ENCODE measurements at regions not wholly inside any gene's neighbourhood (a gene's known extent, or its start where the extent isn't known, plus 50 kb on each side); places are given as distances from the start of the nearest gene placed in this dataset.

DNA sequence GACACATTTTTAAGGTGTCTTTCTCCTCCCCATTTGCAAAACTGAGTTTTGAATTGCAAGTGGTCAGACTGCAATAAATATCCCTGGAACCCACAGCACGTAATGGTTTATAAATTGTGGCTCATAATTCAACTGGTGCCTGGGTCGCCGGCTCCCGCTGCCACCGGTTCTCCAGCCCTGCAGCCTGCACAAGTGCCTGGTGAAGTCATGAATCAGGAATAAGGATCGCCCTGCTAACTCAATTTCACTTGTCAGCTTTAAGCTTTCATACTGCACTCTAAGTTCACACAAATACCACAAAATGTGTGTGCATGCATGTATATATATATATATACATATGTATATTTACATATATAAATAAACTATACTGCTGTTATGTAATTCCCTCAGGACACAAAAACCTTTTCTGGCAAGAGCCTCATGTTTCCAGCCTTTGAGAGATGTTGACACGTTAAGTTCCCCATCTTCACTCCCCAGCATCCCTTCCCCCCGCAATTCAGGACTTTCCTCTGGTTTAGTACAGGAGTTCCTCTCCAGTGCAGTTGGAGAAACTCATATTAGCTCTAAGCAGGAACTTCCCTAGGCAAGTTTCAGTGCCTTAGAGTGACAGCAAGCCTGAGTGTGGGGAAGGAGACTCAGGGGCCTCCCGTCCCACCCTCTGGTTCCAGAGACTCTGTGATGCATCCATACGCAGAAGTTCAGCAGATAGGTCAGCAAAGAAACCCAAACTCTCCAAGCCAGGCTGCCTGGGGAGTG lies 129.2 kb upstream of the UNC5B start:
- no peaks in the 10 kb centered on the region for H3K27me3 Mint-ChIP-seq
- DNase-seq (no peak), ATAC-seq (ENCODE audit: low read depth in 2 of 2) (no peak)
- H3K9me3 Mint-ChIP-seq, result peaks cover 0 to 2% (median 0%) of the 10 kb centered on the region in 7 donors
- Histone ChIP-seq H3K4me3 (ENCODE audit: low read depth, low read length) (no peak overlapping the region), H3K27ac (ENCODE audit: insufficient read depth, low read length, poor library complexity, severe bottlenecking) (no peak overlapping the region), H3K36me3 (ENCODE audit: control insufficient read depth, insufficient read depth, low read length) (no peaks in the 10 kb centered on the region), H3K27me3 (ENCODE audit: control insufficient read depth, insufficient read depth, low read length) (no peaks in the 10 kb centered on the region), H3K9me3 (ENCODE audit: control insufficient read depth in 2 of 2, low read length in 2 of 2) (no peaks in the 10 kb centered on the region), H3K4me1 (ENCODE audit: control insufficient read depth, insufficient read depth, low read length, poor library complexity, severe bottlenecking) (no peaks in the 10 kb centered on the region)
- H3K27ac Mint-ChIP-seq, result no peak overlapping the region
- no peaks in the 10 kb centered on the region for H3K36me3 Mint-ChIP-seq
- no peaks in the 10 kb centered on the region for H3K4me1 Mint-ChIP-seq
- H3K4me3 Mint-ChIP-seq, result no peak overlapping the region

GRCh38 chr10:71083716-71083975 lies 128.7 kb upstream of the UNC5B start:
- Mint-ChIP-seq H3K9me3 (peaks cover 0 to 1% (median 0%) of the 10 kb centered on the region in 7 donors), H3K4me1 (no peaks in the 10 kb centered on the region), H3K36me3 (no peaks in the 10 kb centered on the region), H3K4me3 (no peak overlapping the region), H3K27me3 (no peaks in the 10 kb centered on the region), H3K27ac (no peak overlapping the region)
- no peak for DNase-seq
- ATAC-seq (ENCODE audit: low read depth in 2 of 2), result no peak
- Histone ChIP-seq H3K27me3 (ENCODE audit: control insufficient read depth, insufficient read depth, low read length) (no peaks in the 10 kb centered on the region), H3K36me3 (ENCODE audit: control insufficient read depth, insufficient read depth, low read length) (no peaks in the 10 kb centered on the region), H3K4me1 (ENCODE audit: control insufficient read depth, insufficient read depth, low read length, poor library complexity, severe bottlenecking) (no peaks in the 10 kb centered on the region), H3K9me3 (ENCODE audit: control insufficient read depth in 2 of 2, low read length in 2 of 2) (no peaks in the 10 kb centered on the region), H3K27ac (ENCODE audit: insufficient read depth, low read length, poor library complexity, severe bottlenecking) (no peak overlapping the region), H3K4me3 (ENCODE audit: low read depth, low read length) (no peak overlapping the region)

- no peak for DNase-seq
- H3K4me3 ChIP-seq (ENCODE audit: low read depth, low read length), result no peak overlapping the region
- no peaks in the 10 kb centered on the region for H3K9me3 ChIP-seq (ENCODE audit: control insufficient read depth in 2 of 2, low read length in 2 of 2)
- H3K27me3 Mint-ChIP-seq, result no peaks in the 10 kb centered on the region
- no peaks in the 10 kb centered on the region for H3K4me1 Mint-ChIP-seq
- no peak for ATAC-seq (ENCODE audit: low read depth in 2 of 2)
- H3K36me3 Mint-ChIP-seq, result no peaks in the 10 kb centered on the region
- H3K9me3 Mint-ChIP-seq, result peaks cover 0 to 1% (median 0%) of the 10 kb centered on the region in 7 donors
- H3K27me3 ChIP-seq (ENCODE audit: control insufficient read depth, insufficient read depth, low read length), result no peaks in the 10 kb centered on the region
- H3K27ac ChIP-seq (ENCODE audit: insufficient read depth, low read length, poor library complexity, severe bottlenecking), result no peak overlapping the region
- H3K27ac Mint-ChIP-seq, result no peak overlapping the region
- no peaks in the 10 kb centered on the region for H3K36me3 ChIP-seq (ENCODE audit: control insufficient read depth, insufficient read depth, low read length)
- H3K4me1 ChIP-seq (ENCODE audit: control insufficient read depth, insufficient read depth, low read length, poor library complexity, severe bottlenecking), result no peaks in the 10 kb centered on the region
- H3K4me3 Mint-ChIP-seq, result no peak overlapping the region
These were observed 128.1 kb upstream of the UNC5B start for GRCh38 chr10:71084061-71084817.

DNA sequence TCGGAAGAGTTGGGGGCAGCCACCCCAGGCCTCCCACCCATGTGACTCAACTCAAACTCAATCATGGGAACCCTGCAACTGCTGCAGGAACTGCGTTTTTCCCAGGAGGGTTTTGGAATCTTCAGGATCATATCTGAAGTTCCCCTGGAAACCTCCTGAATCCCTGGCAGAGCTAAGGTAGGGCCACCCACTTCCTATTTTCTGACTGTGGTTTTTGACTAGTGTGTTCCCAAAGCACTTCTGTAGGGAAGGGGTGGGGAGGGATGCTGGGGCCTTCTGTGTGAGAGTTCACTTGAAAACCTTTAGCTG lies 127.6 kb upstream of the UNC5B start:
- no peaks in the 10 kb centered on the region for H3K4me1 Mint-ChIP-seq
- Histone ChIP-seq H3K36me3 (ENCODE audit: control insufficient read depth, insufficient read depth, low read length) (no peaks in the 10 kb centered on the region), H3K27me3 (ENCODE audit: control insufficient read depth, insufficient read depth, low read length) (no peaks in the 10 kb centered on the region), H3K4me3 (ENCODE audit: low read depth, low read length) (no peak overlapping the region), H3K9me3 (ENCODE audit: control insufficient read depth in 2 of 2, low read length in 2 of 2) (no peaks in the 10 kb centered on the region), H3K4me1 (ENCODE audit: control insufficient read depth, insufficient read depth, low read length, poor library complexity, severe bottlenecking) (no peaks in the 10 kb centered on the region), H3K27ac (ENCODE audit: insufficient read depth, low read length, poor library complexity, severe bottlenecking) (no peak overlapping the region)
- no peaks in the 10 kb centered on the region for H3K27me3 Mint-ChIP-seq
- H3K36me3 Mint-ChIP-seq, result no peaks in the 10 kb centered on the region
- no peak overlapping the region for H3K4me3 Mint-ChIP-seq
- ATAC-seq (ENCODE audit: low read depth in 2 of 2) (no peak), DNase-seq (no peak)
- no peak overlapping the region for H3K27ac Mint-ChIP-seq
- H3K9me3 Mint-ChIP-seq, result peaks cover 0 to 1% (median 0%) of the 10 kb centered on the region in 7 donors

DNA sequence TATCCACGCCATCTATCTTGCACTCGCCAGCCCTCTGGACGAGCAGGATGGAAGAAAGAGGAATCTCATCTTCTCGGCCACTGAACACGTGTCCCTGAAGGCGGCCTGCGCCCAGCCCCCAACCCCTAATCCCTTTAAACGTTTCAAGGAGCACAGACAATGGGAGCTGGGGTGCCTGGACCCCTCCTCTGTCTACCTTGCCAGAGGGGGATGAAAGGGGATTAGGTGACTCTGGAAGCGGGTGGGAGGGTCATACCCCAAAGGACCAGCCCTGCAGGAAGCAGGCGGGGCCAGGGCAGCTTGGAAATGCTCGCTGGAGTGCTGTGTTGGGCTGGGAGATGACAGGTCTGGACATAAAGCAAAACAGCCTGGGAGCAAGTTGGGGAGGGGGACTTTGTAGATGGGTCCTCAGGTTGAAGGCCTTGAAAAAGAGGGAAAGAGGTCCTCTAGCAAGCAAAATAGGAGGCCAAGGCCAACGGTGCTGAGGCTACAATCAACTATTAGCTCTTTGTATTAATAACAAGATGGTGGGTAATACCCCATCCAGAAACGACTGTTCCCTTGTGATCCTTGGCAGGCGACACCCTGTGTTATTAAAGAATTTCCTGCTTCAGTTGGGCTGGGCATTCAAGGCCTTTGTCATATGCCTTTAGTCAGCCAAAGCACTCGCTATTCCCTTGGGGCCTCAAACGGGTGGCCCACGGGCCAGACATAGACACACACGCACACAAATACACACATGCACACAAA lies 126.5 kb upstream of the UNC5B start:
- Mint-ChIP-seq H3K4me3 (no peak overlapping the region), H3K27ac (no peak overlapping the region), H3K27me3 (no peaks in the 10 kb centered on the region), H3K36me3 (no peaks in the 10 kb centered on the region), H3K4me1 (no peaks in the 10 kb centered on the region), H3K9me3 (peaks cover 0 to 3% (median 0%) of the 10 kb centered on the region in 7 donors)
- ATAC-seq (ENCODE audit: low read depth in 2 of 2) (no peak), DNase-seq (no peak)
- no peak overlapping the region for H3K27ac ChIP-seq (ENCODE audit: insufficient read depth, low read length, poor library complexity, severe bottlenecking)
- H3K36me3 ChIP-seq (ENCODE audit: control insufficient read depth, insufficient read depth, low read length), result no peaks in the 10 kb centered on the region
- H3K4me3 ChIP-seq (ENCODE audit: low read depth, low read length), result no peak overlapping the region
- no peaks in the 10 kb centered on the region for H3K27me3 ChIP-seq (ENCODE audit: control insufficient read depth, insufficient read depth, low read length)
- no peaks in the 10 kb centered on the region for H3K4me1 ChIP-seq (ENCODE audit: control insufficient read depth, insufficient read depth, low read length, poor library complexity, severe bottlenecking)
- H3K9me3 ChIP-seq (ENCODE audit: control insufficient read depth in 2 of 2, low read length in 2 of 2), result no peaks in the 10 kb centered on the region

- Mint-ChIP-seq H3K27ac (no peak overlapping the region), H3K4me1 (no peaks in the 10 kb centered on the region), H3K4me3 (no peak overlapping the region), H3K9me3 (peaks cover 0 to 3% (median 0%) of the 10 kb centered on the region in 7 donors), H3K36me3 (no peaks in the 10 kb centered on the region), H3K27me3 (no peaks in the 10 kb centered on the region)
- no peak overlapping the region for H3K4me3 ChIP-seq (ENCODE audit: low read depth, low read length)
- no peak for ATAC-seq (ENCODE audit: low read depth in 2 of 2)
- no peak for DNase-seq
- no peak overlapping the region for H3K27ac ChIP-seq (ENCODE audit: insufficient read depth, low read length, poor library complexity, severe bottlenecking)
- no peaks in the 10 kb centered on the region for H3K27me3 ChIP-seq (ENCODE audit: control insufficient read depth, insufficient read depth, low read length)
- H3K9me3 ChIP-seq (ENCODE audit: control insufficient read depth in 2 of 2, low read length in 2 of 2), result no peaks in the 10 kb centered on the region
- no peaks in the 10 kb centered on the region for H3K4me1 ChIP-seq (ENCODE audit: control insufficient read depth, insufficient read depth, low read length, poor library complexity, severe bottlenecking)
- no peaks in the 10 kb centered on the region for H3K36me3 ChIP-seq (ENCODE audit: control insufficient read depth, insufficient read depth, low read length)
These were observed 125.8 kb upstream of the UNC5B start for GRCh38 chr10:71086439-71087080.

DNA sequence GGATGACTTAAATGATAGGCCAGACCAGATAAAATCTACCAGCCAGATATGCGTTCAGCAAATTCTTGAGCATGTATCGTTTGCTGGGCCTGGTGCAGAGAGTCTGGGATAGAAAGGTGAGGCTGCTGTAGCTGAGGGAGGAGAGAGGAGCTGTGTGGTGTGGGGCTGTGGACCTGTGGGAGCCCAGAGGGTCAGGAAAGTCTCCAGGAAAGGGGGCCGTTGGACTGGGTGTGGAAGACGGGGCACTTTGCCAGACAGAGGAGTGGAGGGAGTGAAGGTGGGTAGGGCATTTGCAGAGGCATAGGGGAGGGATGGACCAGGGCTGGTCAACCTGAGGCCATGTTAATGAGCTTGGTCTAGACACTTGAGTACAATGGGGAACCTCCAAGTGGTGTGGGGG lies 124.7 kb upstream of the UNC5B start:
- Histone ChIP-seq H3K9me3 (ENCODE audit: control insufficient read depth in 2 of 2, low read length in 2 of 2) (no peaks in the 10 kb centered on the region), H3K27me3 (ENCODE audit: control insufficient read depth, insufficient read depth, low read length) (no peaks in the 10 kb centered on the region), H3K27ac (ENCODE audit: insufficient read depth, low read length, poor library complexity, severe bottlenecking) (no peak overlapping the region), H3K4me3 (ENCODE audit: low read depth, low read length) (no peak overlapping the region), H3K36me3 (ENCODE audit: control insufficient read depth, insufficient read depth, low read length) (no peaks in the 10 kb centered on the region), H3K4me1 (ENCODE audit: control insufficient read depth, insufficient read depth, low read length, poor library complexity, severe bottlenecking) (no peaks in the 10 kb centered on the region)
- DNase-seq (no peak), ATAC-seq (ENCODE audit: low read depth in 2 of 2) (no peak)
- Mint-ChIP-seq H3K4me3 (no peak overlapping the region), H3K27ac (no peak overlapping the region), H3K4me1 (no peaks in the 10 kb centered on the region), H3K27me3 (no peaks in the 10 kb centered on the region), H3K9me3 (peaks cover 0 to 3% (median 0%) of the 10 kb centered on the region in 7 donors), H3K36me3 (no peaks in the 10 kb centered on the region)
